NT2/D1 (cell line): ENCODE measurements at regions not wholly inside any gene's neighbourhood (a gene's known extent, or its start where the extent isn't known, plus 50 kb on each side); places are given as distances from the start of the nearest gene placed in this dataset.

Experiments
- DNase-seq: peaks from one replicate; pipeline ENCODE4 v3.0.0-alpha.2; 2011; ENCODE audit warnings: low read depth, low spot score
- H3K27me3 ChIP-seq: 2 replicates; pipeline ENCODE4 v1.6.0; 2011; ENCODE audit warnings: mild to moderate bottlenecking; ENCODE audit not compliant: insufficient read length, insufficient read depth
- H3K36me3 ChIP-seq: 2 replicates; pipeline ENCODE4 v1.6.1; 2011; ENCODE audit warnings: mild to moderate bottlenecking, low read length, mixed read lengths; ENCODE audit not compliant: insufficient read depth, insufficient read length
- H3K4me1 ChIP-seq: 2 replicates; pipeline ENCODE4 v1.5.1; 2011; ENCODE audit not compliant: insufficient read depth, insufficient read length
- H3K4me3 ChIP-seq: 2 replicates; pipeline ENCODE4 v1.5.1; 2011; ENCODE audit warnings: low read depth; ENCODE audit not compliant: insufficient read length
- H3K9ac ChIP-seq: 2 replicates; pipeline ENCODE4 v1.6.0; 2011; ENCODE audit warnings: low read depth; ENCODE audit not compliant: insufficient read length
- H3K9me3 ChIP-seq: 2 replicates; pipeline ENCODE4 v1.5.1; 2011; ENCODE audit warnings: mild to moderate bottlenecking, low read length; ENCODE audit not compliant: insufficient read depth
- SUZ12 ChIP-seq: IDR thresholded peaks from 2 replicates; pipeline ENCODE4 v1.6.1; 2011; ENCODE audit not compliant: insufficient read length, insufficient read depth; ENCODE audit errors: extremely low read depth
- YY1 ChIP-seq: IDR thresholded peaks from 2 replicates; pipeline ENCODE4 v1.6.1; 2011; ENCODE audit not compliant: insufficient read length, insufficient read depth
- ZNF274 ChIP-seq: IDR thresholded peaks from 2 replicates; pipeline ENCODE4 v1.6.1; 2011; ENCODE audit warnings: mild to moderate bottlenecking, low read depth, low read length

- Histone ChIP-seq H3K36me3 (no peaks in the 10 kb centered on the region), H3K9me3 (no peaks in the 10 kb centered on the region), H3K4me3 (no peak overlapping the region), H3K4me1 (no peaks in the 10 kb centered on the region), H3K27me3 (no peaks in the 10 kb centered on the region), H3K9ac (no peak overlapping the region)
- TF ChIP-seq ZNF274 (no peak), YY1 (no peak), SUZ12 (no peak)
- DNase-seq = no peak
Observed at GRCh38 chr14:29317423-29317822, 550.8 kb downstream of the FOXG1 start.

DNA sequence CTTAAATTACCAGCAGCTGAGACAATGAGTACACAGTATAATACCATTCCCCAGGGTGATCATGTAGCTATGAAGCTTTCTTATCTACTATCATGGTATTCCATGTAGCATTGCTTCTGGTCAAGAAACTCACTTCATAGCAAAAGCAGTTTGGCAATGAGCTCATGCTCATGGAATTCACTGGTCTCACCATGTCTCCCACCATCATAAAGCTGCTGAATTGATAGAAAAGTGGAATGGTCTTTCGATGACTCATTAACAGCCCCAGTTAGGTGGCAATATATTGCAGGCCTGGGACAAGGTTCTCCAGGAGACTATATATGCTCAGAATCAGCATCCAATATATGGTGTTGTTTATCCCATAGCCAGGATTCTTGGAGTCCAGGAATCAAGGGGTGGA is 553.7 kb downstream of the FOXG1 start:
- no peak for DNase-seq
- no peak for TF ChIP-seq ZNF274
- TF ChIP-seq SUZ12 = no peak
- TF ChIP-seq YY1 = no peak
- Histone ChIP-seq H3K9ac (no peak overlapping the region), H3K4me1 (no peaks in the 10 kb centered on the region), H3K4me3 (no peak overlapping the region), H3K27me3 (no peaks in the 10 kb centered on the region), H3K9me3 (no peaks in the 10 kb centered on the region), H3K36me3 (no peaks in the 10 kb centered on the region)

- no peak for TF ChIP-seq SUZ12
- no peak for TF ChIP-seq ZNF274
- no peak for TF ChIP-seq YY1
- Histone ChIP-seq H3K9ac (no peak overlapping the region), H3K4me1 (no peaks in the 10 kb centered on the region), H3K9me3 (no peaks in the 10 kb centered on the region), H3K27me3 (no peaks in the 10 kb centered on the region), H3K4me3 (no peak overlapping the region), H3K36me3 (no peaks in the 10 kb centered on the region)
- no peak for DNase-seq
Observed at GRCh38 chr14:29321646-29322045, 555.1 kb downstream of the FOXG1 start.

DNA sequence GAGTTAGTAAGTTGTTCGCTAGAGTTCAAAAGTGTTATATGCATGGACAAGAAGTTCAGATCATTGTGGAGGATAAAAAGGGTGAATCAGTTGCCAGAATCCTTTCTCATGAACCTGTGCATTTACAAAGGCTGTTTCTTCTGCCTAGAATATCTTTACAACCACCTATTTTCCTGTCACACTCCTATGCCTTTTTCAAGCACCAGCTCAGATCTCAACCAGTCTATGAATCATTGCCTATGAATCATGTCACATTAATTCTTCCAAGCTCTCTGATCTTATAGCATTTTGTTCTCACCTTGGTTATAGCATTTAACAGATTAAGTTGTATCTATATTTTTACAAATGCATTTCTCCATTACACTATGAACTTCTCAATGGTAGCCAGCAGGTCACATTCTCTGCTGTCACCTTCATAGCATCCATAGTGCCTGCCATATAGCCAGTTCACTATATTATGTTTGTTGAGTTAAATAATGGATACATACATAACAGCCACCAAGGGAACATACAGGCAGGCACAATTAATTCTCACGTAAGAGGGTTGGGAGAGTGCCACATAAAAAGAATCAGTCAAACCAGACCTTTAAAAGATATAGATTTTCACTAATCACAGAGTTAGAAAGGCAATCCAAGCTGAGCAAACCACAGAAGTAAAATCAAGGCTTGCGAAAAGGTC is 573.0 kb downstream of the FOXG1 start:
- Histone ChIP-seq H3K27me3 (no peaks in the 10 kb centered on the region), H3K4me1 (no peaks in the 10 kb centered on the region), H3K9me3 (no peaks in the 10 kb centered on the region), H3K36me3 (no peaks in the 10 kb centered on the region), H3K9ac (no peak overlapping the region), H3K4me3 (no peak overlapping the region)
- no peak for TF ChIP-seq YY1
- no peak for TF ChIP-seq SUZ12
- TF ChIP-seq ZNF274 = no peak
- DNase-seq = no peak

- Histone ChIP-seq H3K9me3 (no peaks in the 10 kb centered on the region), H3K4me3 (no peak overlapping the region), H3K9ac (no peak overlapping the region), H3K27me3 (no peaks in the 10 kb centered on the region), H3K4me1 (no peaks in the 10 kb centered on the region), H3K36me3 (no peaks in the 10 kb centered on the region)
- TF ChIP-seq ZNF274 (no peak), SUZ12 (no peak), YY1 (no peak)
- DNase-seq = no peak
Observed at GRCh38 chr14:29348504-29348903, 579.1 kb downstream of the PRKD1 start.

DNA sequence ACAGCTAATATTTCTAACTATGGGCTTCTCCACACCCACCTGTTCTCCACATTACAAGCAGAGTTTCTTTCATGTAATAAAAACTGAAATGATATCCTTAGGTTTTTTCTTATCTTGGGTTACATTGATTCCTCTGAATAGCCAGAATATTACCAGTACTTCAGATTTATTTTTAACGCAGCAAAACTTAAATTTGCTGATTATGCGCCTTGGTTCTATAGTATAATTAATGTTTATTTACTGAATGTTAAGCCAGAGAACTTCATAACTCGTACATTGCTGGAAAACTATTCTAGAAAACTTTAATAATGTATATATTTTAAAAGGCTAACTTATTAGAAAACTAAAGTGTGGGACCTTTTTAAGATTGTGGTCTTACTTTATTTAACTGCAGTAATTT is 577.2 kb downstream of the PRKD1 start:
- H3K9me3 ChIP-seq = no peaks in the 10 kb centered on the region
- TF ChIP-seq SUZ12 = no peak
- TF ChIP-seq YY1 = no peak
- no peak for TF ChIP-seq ZNF274
- H3K4me1 ChIP-seq = no peaks in the 10 kb centered on the region
- H3K9ac ChIP-seq = no peak overlapping the region
- no peaks in the 10 kb centered on the region for H3K27me3 ChIP-seq
- no peak overlapping the region for H3K4me3 ChIP-seq
- no peak for DNase-seq
- no peaks in the 10 kb centered on the region for H3K36me3 ChIP-seq

DNA sequence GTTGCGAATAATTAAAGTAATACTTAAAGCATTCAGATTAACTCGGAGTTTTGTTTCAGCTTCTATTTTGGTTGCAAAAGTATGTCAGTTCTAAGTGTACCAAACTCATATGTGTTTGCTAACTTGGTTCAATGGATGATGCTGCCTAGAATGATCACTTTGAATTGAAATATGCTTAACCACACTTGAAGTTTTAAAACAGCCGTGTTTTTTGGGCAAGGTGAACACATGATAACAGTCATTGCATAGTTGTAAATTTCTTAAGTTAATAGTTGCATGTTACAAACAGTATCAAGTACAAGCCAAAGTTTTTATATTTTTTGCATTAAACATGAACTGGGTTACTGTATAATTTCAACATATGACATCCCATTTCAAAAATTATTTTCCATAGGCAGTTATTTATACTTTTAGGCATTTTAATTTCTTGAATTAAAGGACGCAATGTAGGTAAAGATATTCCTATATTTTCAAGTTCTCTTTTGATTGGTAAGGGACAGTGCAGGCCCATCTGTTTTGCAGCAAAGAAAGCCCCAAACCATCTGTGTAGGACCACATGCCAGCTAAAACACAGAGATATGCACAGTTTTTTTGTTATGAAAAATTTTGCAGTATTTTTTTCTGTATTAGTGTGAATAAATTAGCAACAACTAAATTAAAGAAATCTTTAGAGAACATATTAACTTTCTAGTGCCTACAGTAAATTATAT is 575.5 kb downstream of the PRKD1 start:
- no peak overlapping the region for H3K9ac ChIP-seq
- no peaks in the 10 kb centered on the region for H3K27me3 ChIP-seq
- no peaks in the 10 kb centered on the region for H3K36me3 ChIP-seq
- TF ChIP-seq SUZ12 (no peak), ZNF274 (no peak), YY1 (no peak)
- no peaks in the 10 kb centered on the region for H3K9me3 ChIP-seq
- no peaks in the 10 kb centered on the region for H3K4me1 ChIP-seq
- no peak for DNase-seq
- H3K4me3 ChIP-seq = no peak overlapping the region
